ENCODE measurements at regions not wholly inside any gene's neighbourhood (a gene's known extent, or its start where the extent isn't known, plus 50 kb on each side); places are given as distances from the start of the nearest gene placed in this dataset.

GRCh38 chr2:75952173-75952572 is 241.5 kb upstream of the GCFC2 start:
- BruUV-seq (replicated peaks) = no TSS peak
- no peaks in the 10 kb centered on the region for H3K36me3 ChIP-seq (ENCODE audit: control insufficient read depth in 1 of 2, insufficient read depth in 2 of 2, low read length in 2 of 2)
- DNase-seq (ENCODE audit: low read depth, low spot score) (no peak), ATAC-seq (no peak)
- no peak overlapping the region for H3K27ac ChIP-seq (ENCODE audit: low read depth, low read length)
- H3K9ac ChIP-seq (ENCODE audit: low read length) = no peak overlapping the region
- H4K20me1 ChIP-seq (ENCODE audit: insufficient read depth) = no peaks in the 10 kb centered on the region
- no peaks in the 10 kb centered on the region for H3K79me2 ChIP-seq (ENCODE audit: insufficient read depth, low read length)
- H3K4me2 ChIP-seq (ENCODE audit: low read length) = no peak overlapping the region
- no peaks in the 10 kb centered on the region for H3K27me3 ChIP-seq (ENCODE audit: insufficient read depth, low read length)
- H3K9me2 ChIP-seq (ENCODE audit: insufficient read depth) = no peaks in the 10 kb centered on the region
- intact Hi-C loops (cut with micrococcal nuclease) = no loop called here
- TF ChIP-seq CEBPB (IDR thresholded peaks at IDR 0.05; ENCODE audit: low read depth) = no peak
- TF ChIP-seq SRF (IDR thresholded peaks at IDR 0.05; ENCODE audit: low read depth) = no peak
- no peak for TF ChIP-seq EZH2phosphoT487 (IDR thresholded peaks at IDR 0.05; ENCODE audit: borderline replicate concordance)
- TF ChIP-seq TCF7L2 (IDR thresholded peaks at IDR 0.05; ENCODE audit: borderline replicate concordance, extremely low read depth, insufficient read depth, insufficient read length) = no peak
- no peak for TF ChIP-seq RAD21 (IDR thresholded peaks at IDR 0.05; ENCODE audit: low read depth)
- no peak for TF ChIP-seq ZBTB33 (IDR thresholded peaks at IDR 0.05; ENCODE audit: extremely low read depth, insufficient replicate concordance, low read length)
- no peak for TF ChIP-seq YY1 (IDR thresholded peaks at IDR 0.05; ENCODE audit: extremely low read depth, insufficient replicate concordance, low read depth, low read length)
- no peak for TF ChIP-seq POLR2AphosphoS5 (IDR thresholded peaks at IDR 0.05; ENCODE audit: low read depth, low read length)
- no peak for TF ChIP-seq REST (IDR thresholded peaks at IDR 0.05; ENCODE audit: low read depth)
- TF ChIP-seq SP1 (IDR thresholded peaks at IDR 0.05; ENCODE audit: low read depth) = no peak
- no peaks in the 10 kb centered on the region for H3K4me1 ChIP-seq (ENCODE audit: control insufficient read depth in 1 of 2, insufficient read depth in 2 of 2, low read length in 2 of 2)
- ChIA-PET CTCF (no interaction called here), RAD21 (ENCODE audit: low non-redundant PET in 1 of 2, low total read pairs in 2 of 2, uncharacterized antibody in 2 of 2, unreplicated experiment in 2 of 2) (no interaction called here), POLR2A (no interaction called here)
- no peak overlapping the region for H3K4me3 ChIP-seq (replicated peaks in 1 of 2; ENCODE audit: low read depth in 1 of 2, low read length in 2 of 2)
- no peak overlapping the region for H2AFZ ChIP-seq (ENCODE audit: low read depth, low read length, poor library complexity, severe bottlenecking)
- H3K9me3 ChIP-seq (ENCODE audit: control insufficient read depth in 1 of 2, insufficient read depth in 1 of 2, low read depth in 1 of 2, low read length in 2 of 2) = peaks cover 0 to 15% of the 10 kb centered on the region in 2 experiments; a peak in 2 of 4 replicates
